Upper lobe of right lung (tissue), 1 donor: ENCODE measurements at regions not wholly inside any gene's neighbourhood (a gene's known extent, or its start where the extent isn't known, plus 50 kb on each side); places are given as distances from the start of the nearest gene placed in this dataset.
A peak's percentile ranks its signal among the peaks of the same experiment; 100 is the strongest.

Experiments
- ATAC-seq: fragments of 200-7000 bp; cut with Tn5 transposase; one replicate; pipeline ENCODE4 v1.9.1; 2020; ENCODE audit warnings: mild to moderate bottlenecking, moderate library complexity
- DNase-seq: peaks from one replicate; pipeline ENCODE4 v3.0.0-alpha.2; 2020
- H3K27ac ChIP-seq: fragments of 200-600 bp; one replicate; pipeline ENCODE4 v1.8.0; 2022
- H3K27me3 ChIP-seq: fragments of 200-600 bp; one replicate; pipeline ENCODE4 v1.8.0; 2022; ENCODE audit warnings: mild to moderate bottlenecking
- H3K36me3 ChIP-seq: fragments of 200-600 bp; one replicate; pipeline ENCODE4 v1.8.0; 2022
- H3K4me1 ChIP-seq: fragments of 200-600 bp; one replicate; pipeline ENCODE4 v1.8.0; 2022
- H3K4me3 ChIP-seq: fragments of 200-600 bp; one replicate; pipeline ENCODE4 v1.8.0; 2022; ENCODE audit warnings: mild to moderate bottlenecking
- H3K9me3 ChIP-seq: fragments of 200-600 bp; one replicate; pipeline ENCODE4 v1.8.0; 2022
- intact Hi-C: fragments of 100-400 bp; cut with DNase I; formaldehyde crosslinking; loops from one replicate; pipeline ENCODE4 v1.11.0; 2022
- TF ChIP-seq, protein P1 (sequence below): fragments of 200-600 bp; IDR thresholded peaks from one replicate; pipeline ENCODE4 v1.8.0; 2022; ENCODE audit warnings: antibody characterized with exemption
- donor health status: DM: no; HTN: yes; CAD: no; lungs with severe emphysema.

- DNase-seq (no peak), ATAC-seq (no peak)
- Histone ChIP-seq H3K9me3 (no peaks in the 10 kb centered on the region), H3K4me1 (no peaks in the 10 kb centered on the region), H3K36me3 (no peaks in the 10 kb centered on the region), H3K27ac (no peak overlapping the region), H3K4me3 (no peak overlapping the region), H3K27me3 (no peaks in the 10 kb centered on the region)
- TF ChIP-seq, protein P1, sequence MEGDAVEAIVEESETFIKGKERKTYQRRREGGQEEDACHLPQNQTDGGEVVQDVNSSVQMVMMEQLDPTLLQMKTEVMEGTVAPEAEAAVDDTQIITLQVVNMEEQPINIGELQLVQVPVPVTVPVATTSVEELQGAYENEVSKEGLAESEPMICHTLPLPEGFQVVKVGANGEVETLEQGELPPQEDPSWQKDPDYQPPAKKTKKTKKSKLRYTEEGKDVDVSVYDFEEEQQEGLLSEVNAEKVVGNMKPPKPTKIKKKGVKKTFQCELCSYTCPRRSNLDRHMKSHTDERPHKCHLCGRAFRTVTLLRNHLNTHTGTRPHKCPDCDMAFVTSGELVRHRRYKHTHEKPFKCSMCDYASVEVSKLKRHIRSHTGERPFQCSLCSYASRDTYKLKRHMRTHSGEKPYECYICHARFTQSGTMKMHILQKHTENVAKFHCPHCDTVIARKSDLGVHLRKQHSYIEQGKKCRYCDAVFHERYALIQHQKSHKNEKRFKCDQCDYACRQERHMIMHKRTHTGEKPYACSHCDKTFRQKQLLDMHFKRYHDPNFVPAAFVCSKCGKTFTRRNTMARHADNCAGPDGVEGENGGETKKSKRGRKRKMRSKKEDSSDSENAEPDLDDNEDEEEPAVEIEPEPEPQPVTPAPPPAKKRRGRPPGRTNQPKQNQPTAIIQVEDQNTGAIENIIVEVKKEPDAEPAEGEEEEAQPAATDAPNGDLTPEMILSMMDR, result no peak
- intact Hi-C loops, result no loop called here
These were observed 101.8 kb downstream of the NUFIP1 start for GRCh38 chr13:44887515-44887914.

GRCh38 chr13:44884076-44884729, 105.1 kb downstream of the NUFIP1 start:
- no peaks in the 10 kb centered on the region for H3K27me3 ChIP-seq
- H3K27ac ChIP-seq, result no peak overlapping the region
- TF ChIP-seq, protein P1, result no peak
- no peaks in the 10 kb centered on the region for H3K36me3 ChIP-seq
- H3K9me3 ChIP-seq, result no peaks in the 10 kb centered on the region
- DNase-seq (no peak), ATAC-seq (no peak)
- no peak overlapping the region for H3K4me3 ChIP-seq
- intact Hi-C loops, result no loop called here
- no peaks in the 10 kb centered on the region for H3K4me1 ChIP-seq

- no peak for DNase-seq
- no peaks in the 10 kb centered on the region for H3K27me3 ChIP-seq
- intact Hi-C loops, result no loop called here
- H3K36me3 ChIP-seq, result no peaks in the 10 kb centered on the region
- H3K27ac ChIP-seq, result no peak overlapping the region
- H3K4me1 ChIP-seq, result no peaks in the 10 kb centered on the region
- ATAC-seq, result peak; percentile 74
- TF ChIP-seq, protein P1, result peak; percentile 45
- no peaks in the 10 kb centered on the region for H3K9me3 ChIP-seq
- H3K4me3 ChIP-seq, result no peak overlapping the region
These were observed 109.7 kb downstream of the NUFIP1 start for GRCh38 chr13:44879452-44880058.

GRCh38 chr13:44876782-44877324, 112.4 kb downstream of the NUFIP1 start:
- H3K36me3 ChIP-seq, result no peaks in the 10 kb centered on the region
- no peak for DNase-seq
- TF ChIP-seq, protein P1, result peak; percentile 23
- peak; percentile 19 for ATAC-seq
- no peaks in the 10 kb centered on the region for H3K4me1 ChIP-seq
- no peak overlapping the region for H3K4me3 ChIP-seq
- no peaks in the 10 kb centered on the region for H3K27me3 ChIP-seq
- intact Hi-C loops, result no loop called here
- no peak overlapping the region for H3K27ac ChIP-seq
- H3K9me3 ChIP-seq, result no peaks in the 10 kb centered on the region

DNA sequence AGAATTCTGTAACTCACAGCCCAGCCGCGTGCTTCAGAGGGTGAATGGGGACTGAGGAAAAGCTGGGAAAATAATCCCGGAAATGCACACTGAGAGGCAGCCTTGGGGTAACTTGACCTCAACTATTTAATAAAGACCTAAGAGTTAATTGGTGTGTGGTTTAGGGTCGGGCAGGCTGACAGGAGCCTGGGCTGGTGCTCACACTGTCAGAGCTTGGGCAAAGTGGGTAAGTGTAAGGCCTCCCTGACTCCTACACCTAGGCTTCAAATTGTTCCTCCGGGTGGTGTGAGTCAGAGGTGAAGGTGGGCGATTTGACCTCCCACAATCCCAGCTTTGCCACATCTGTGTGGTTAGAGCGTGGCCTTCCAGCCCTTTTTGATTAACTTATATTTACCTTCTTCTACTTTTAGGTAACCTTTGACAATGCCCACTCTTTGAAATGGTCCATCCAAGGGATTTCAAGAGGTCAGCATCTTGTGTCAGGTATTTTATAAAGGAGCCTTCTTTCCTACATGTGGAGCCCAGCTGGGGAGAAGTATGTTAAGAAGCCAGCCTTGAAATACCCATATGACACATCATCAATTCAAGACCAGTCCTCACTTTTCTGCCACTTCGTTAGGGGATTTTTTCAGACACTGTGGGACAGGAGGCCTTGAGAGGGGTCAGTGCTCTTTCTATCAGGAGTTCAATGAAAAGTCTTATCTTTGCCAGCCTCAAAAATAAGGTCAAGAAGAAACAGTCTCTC, 114.2 kb downstream of the NUFIP1 start:
- peaks cover 3% of the 10 kb centered on the region for H3K4me1 ChIP-seq
- H3K27me3 ChIP-seq, result no peaks in the 10 kb centered on the region
- TF ChIP-seq, protein P1, result no peak
- no peak overlapping the region for H3K4me3 ChIP-seq
- intact Hi-C loops, result no loop called here
- DNase-seq (no peak), ATAC-seq (no peak)
- H3K36me3 ChIP-seq, result no peaks in the 10 kb centered on the region
- no peaks in the 10 kb centered on the region for H3K9me3 ChIP-seq
- no peak overlapping the region for H3K27ac ChIP-seq
